ENCODE measurements at regions not wholly inside any gene's neighbourhood (a gene's known extent, or its start where the extent isn't known, plus 50 kb on each side); places are given as distances from the start of the nearest gene placed in this dataset.

DNA sequence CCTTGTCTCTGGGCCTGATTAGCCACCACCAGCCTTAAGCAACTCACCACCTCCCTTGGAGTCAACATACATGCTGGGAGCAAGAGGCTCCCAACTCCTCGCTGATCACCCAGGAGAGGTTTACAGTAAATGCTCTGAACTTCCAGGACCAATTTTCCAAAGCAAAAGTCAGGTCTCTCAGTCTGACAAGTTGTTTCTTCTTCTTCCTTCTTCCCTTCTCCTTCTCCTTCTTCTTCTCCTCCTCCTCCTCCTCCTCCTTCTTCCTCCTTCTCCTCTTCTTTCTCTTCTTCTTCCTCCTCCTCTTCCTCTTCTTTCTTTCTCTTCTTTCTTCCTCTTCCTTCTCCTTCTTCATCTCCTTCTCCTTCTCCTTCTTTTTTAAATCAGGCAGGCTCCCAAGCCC, 148.2 kb downstream of the NECTIN1 start:
- Mint-ChIP-seq H3K9me3 (ENCODE audit: unreplicated experiment) (peaks cover 7% of the 10 kb centered on the region), H3K4me3 (ENCODE audit: unreplicated experiment) (no peak overlapping the region), H3K4me1 (ENCODE audit: low read depth, unreplicated experiment) (no peaks in the 10 kb centered on the region), H3K27ac (ENCODE audit: unreplicated experiment) (no peak overlapping the region), H3K36me3 (ENCODE audit: low read depth, unreplicated experiment) (no peaks in the 10 kb centered on the region), H3K27me3 (ENCODE audit: low read depth, unreplicated experiment) (peaks cover 14% of the 10 kb centered on the region)
- Histone ChIP-seq H3K4me1 (ENCODE audit: insufficient read depth, low read length) (peaks cover 17% of the 10 kb centered on the region), H3K4me3 (ENCODE audit: insufficient read depth, low read depth, low read length) (no peak overlapping the region), H3K9ac (ENCODE audit: low read length) (no peak overlapping the region), H3K9me3 (ENCODE audit: insufficient read depth, low read depth, low read length) (peaks cover 2% of the 10 kb centered on the region), H3K36me3 (ENCODE audit: insufficient read depth, low read length) (no peaks in the 10 kb centered on the region), H3K27ac (ENCODE audit: low read depth, low read length) (no peak overlapping the region), H3K79me2 (ENCODE audit: insufficient read depth, low read length) (no peaks in the 10 kb centered on the region), H4K20me1 (ENCODE audit: insufficient read depth, low read length) (no peaks in the 10 kb centered on the region), H3K27me3 (ENCODE audit: insufficient read depth, low read length) (peaks cover 3% of the 10 kb centered on the region), H2AFZ (ENCODE audit: low read depth, low read length) (no peak overlapping the region), H3K4me2 (ENCODE audit: low read length) (no peak overlapping the region)
- FAIRE-seq (no peak), DNase-seq (ENCODE audit: low read depth) (no peak)
- TF ChIP-seq EZH2 (IDR thresholded peaks at IDR 0.05; ENCODE audit: insufficient read depth, low read length) = no peak
- TF ChIP-seq, protein P1, sequence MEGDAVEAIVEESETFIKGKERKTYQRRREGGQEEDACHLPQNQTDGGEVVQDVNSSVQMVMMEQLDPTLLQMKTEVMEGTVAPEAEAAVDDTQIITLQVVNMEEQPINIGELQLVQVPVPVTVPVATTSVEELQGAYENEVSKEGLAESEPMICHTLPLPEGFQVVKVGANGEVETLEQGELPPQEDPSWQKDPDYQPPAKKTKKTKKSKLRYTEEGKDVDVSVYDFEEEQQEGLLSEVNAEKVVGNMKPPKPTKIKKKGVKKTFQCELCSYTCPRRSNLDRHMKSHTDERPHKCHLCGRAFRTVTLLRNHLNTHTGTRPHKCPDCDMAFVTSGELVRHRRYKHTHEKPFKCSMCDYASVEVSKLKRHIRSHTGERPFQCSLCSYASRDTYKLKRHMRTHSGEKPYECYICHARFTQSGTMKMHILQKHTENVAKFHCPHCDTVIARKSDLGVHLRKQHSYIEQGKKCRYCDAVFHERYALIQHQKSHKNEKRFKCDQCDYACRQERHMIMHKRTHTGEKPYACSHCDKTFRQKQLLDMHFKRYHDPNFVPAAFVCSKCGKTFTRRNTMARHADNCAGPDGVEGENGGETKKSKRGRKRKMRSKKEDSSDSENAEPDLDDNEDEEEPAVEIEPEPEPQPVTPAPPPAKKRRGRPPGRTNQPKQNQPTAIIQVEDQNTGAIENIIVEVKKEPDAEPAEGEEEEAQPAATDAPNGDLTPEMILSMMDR (IDR thresholded peaks at IDR 0.05; ENCODE audit: insufficient read depth, low read depth, low read length) = no peak

DNA sequence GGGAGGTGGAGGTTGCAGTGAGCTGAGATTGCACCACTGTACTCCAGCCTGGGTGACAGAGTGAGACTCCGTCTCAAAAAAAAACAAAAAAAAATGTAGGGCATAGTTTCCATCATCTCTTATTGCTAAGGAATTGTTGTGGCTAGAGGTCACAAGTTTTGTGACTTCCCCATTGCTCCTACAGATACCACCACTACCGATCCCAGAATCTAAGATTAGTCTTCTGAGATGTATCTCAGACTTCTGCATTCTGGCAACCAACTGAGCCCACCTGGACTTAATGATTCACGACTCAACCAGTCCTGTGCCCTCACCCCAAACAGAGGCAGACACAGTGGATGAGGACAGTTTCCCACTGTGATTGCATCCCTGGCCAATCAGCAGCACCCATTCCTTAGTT, 148.9 kb downstream of the NECTIN1 start:
- Histone ChIP-seq H3K9me3 (ENCODE audit: insufficient read depth, low read depth, low read length) (peaks cover 2% of the 10 kb centered on the region), H3K36me3 (ENCODE audit: insufficient read depth, low read length) (no peaks in the 10 kb centered on the region), H3K4me2 (ENCODE audit: low read length) (no peak overlapping the region), H3K4me1 (ENCODE audit: insufficient read depth, low read length) (peaks cover 13% of the 10 kb centered on the region), H4K20me1 (ENCODE audit: insufficient read depth, low read length) (no peaks in the 10 kb centered on the region), H3K79me2 (ENCODE audit: insufficient read depth, low read length) (no peaks in the 10 kb centered on the region), H3K9ac (ENCODE audit: low read length) (no peak overlapping the region), H3K27me3 (ENCODE audit: insufficient read depth, low read length) (peaks cover 5% of the 10 kb centered on the region), H2AFZ (ENCODE audit: low read depth, low read length) (no peak overlapping the region), H3K27ac (ENCODE audit: low read depth, low read length) (no peak overlapping the region), H3K4me3 (ENCODE audit: insufficient read depth, low read depth, low read length) (no peak overlapping the region)
- H3K36me3 Mint-ChIP-seq (ENCODE audit: low read depth, unreplicated experiment) = no peaks in the 10 kb centered on the region
- H3K27ac Mint-ChIP-seq (ENCODE audit: unreplicated experiment) = no peak overlapping the region
- FAIRE-seq (no peak), DNase-seq (ENCODE audit: low read depth) (no peak)
- H3K4me1 Mint-ChIP-seq (ENCODE audit: low read depth, unreplicated experiment) = no peaks in the 10 kb centered on the region
- H3K9me3 Mint-ChIP-seq (ENCODE audit: unreplicated experiment) = peaks cover 7% of the 10 kb centered on the region
- H3K27me3 Mint-ChIP-seq (ENCODE audit: low read depth, unreplicated experiment) = peaks cover 21% of the 10 kb centered on the region
- TF ChIP-seq, protein P1 (IDR thresholded peaks at IDR 0.05; ENCODE audit: insufficient read depth, low read depth, low read length) = no peak
- no peak for TF ChIP-seq EZH2 (IDR thresholded peaks at IDR 0.05; ENCODE audit: insufficient read depth, low read length)
- no peak overlapping the region for H3K4me3 Mint-ChIP-seq (ENCODE audit: unreplicated experiment)

DNA sequence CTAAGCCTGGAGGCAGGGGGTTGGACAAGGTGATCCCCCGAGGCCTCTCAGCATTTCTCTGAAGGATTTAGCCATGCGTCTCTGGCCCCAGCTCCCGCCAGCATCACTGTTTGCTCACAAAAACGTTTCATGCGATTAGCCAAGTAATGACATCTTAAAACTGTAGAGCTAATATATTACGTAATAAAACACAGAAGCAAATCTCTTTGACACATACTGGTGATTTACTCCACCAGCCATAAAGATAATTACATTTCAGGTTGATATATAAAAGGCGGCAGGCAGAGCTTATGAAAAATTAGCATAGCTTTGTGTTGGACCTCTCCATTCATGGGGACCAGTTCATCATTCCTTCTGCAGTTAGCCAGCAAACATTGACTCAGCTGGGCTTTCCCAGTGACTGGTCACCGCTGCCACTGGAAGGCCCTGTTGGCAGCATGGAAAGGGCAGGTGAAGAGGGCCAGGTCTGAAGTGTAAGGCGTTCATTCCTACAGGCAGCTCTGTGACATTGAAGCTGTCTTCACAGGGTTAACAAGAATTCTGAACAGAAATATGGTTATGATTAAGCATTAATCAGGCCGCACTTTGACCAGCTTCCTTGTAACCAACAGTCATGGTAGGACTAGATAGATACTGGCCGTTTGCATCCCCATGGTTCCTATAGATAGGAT, 150.3 kb downstream of the NECTIN1 start:
- H3K9me3 Mint-ChIP-seq (ENCODE audit: unreplicated experiment) = peaks cover 7% of the 10 kb centered on the region
- Histone ChIP-seq H3K4me2 (ENCODE audit: low read length) (no peak overlapping the region), H3K27me3 (ENCODE audit: insufficient read depth, low read length) (peaks cover 6% of the 10 kb centered on the region), H3K79me2 (ENCODE audit: insufficient read depth, low read length) (no peaks in the 10 kb centered on the region), H3K4me1 (ENCODE audit: insufficient read depth, low read length) (no peaks in the 10 kb centered on the region), H3K27ac (ENCODE audit: low read depth, low read length) (no peak overlapping the region), H3K9ac (ENCODE audit: low read length) (no peak overlapping the region), H3K9me3 (ENCODE audit: insufficient read depth, low read depth, low read length) (peaks cover 2% of the 10 kb centered on the region), H3K4me3 (ENCODE audit: insufficient read depth, low read depth, low read length) (no peak overlapping the region), H3K36me3 (ENCODE audit: insufficient read depth, low read length) (no peaks in the 10 kb centered on the region), H2AFZ (ENCODE audit: low read depth, low read length) (no peak overlapping the region), H4K20me1 (ENCODE audit: insufficient read depth, low read length) (no peaks in the 10 kb centered on the region)
- H3K4me1 Mint-ChIP-seq (ENCODE audit: low read depth, unreplicated experiment) = no peaks in the 10 kb centered on the region
- TF ChIP-seq EZH2 (IDR thresholded peaks at IDR 0.05; ENCODE audit: insufficient read depth, low read length) = no peak
- TF ChIP-seq, protein P1 (IDR thresholded peaks at IDR 0.05; ENCODE audit: insufficient read depth, low read depth, low read length) = no peak
- no peak overlapping the region for H3K4me3 Mint-ChIP-seq (ENCODE audit: unreplicated experiment)
- H3K27ac Mint-ChIP-seq (ENCODE audit: unreplicated experiment) = no peak overlapping the region
- FAIRE-seq (no peak), DNase-seq (ENCODE audit: low read depth) (no peak)
- H3K36me3 Mint-ChIP-seq (ENCODE audit: low read depth, unreplicated experiment) = no peaks in the 10 kb centered on the region
- peaks cover 26% of the 10 kb centered on the region for H3K27me3 Mint-ChIP-seq (ENCODE audit: low read depth, unreplicated experiment)
